ENCODE measurements at regions not wholly inside any gene's neighbourhood (a gene's known extent, or its start where the extent isn't known, plus 50 kb on each side); places are given as distances from the start of the nearest gene placed in this dataset.

DNA sequence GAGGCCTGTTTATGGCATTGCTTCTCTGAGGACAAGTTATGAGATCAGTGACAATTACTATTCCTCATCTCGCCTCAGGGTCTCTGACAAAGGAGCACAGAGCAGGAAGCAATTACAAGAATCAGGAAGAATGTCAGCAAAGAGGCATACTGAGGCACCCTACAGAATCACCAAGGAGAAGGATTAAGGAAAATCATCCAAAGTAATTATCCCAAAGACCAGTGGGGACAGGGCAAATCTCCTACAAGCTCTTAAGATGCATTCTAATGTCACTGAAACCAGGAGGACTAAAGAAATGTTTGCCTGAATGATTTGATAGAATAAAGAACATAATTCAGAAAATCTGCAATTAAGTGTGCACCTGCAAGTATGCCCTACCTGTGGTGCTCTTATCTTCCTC lies 206.2 kb downstream of the RCHY1 start:
- TF ChIP-seq, protein P1, sequence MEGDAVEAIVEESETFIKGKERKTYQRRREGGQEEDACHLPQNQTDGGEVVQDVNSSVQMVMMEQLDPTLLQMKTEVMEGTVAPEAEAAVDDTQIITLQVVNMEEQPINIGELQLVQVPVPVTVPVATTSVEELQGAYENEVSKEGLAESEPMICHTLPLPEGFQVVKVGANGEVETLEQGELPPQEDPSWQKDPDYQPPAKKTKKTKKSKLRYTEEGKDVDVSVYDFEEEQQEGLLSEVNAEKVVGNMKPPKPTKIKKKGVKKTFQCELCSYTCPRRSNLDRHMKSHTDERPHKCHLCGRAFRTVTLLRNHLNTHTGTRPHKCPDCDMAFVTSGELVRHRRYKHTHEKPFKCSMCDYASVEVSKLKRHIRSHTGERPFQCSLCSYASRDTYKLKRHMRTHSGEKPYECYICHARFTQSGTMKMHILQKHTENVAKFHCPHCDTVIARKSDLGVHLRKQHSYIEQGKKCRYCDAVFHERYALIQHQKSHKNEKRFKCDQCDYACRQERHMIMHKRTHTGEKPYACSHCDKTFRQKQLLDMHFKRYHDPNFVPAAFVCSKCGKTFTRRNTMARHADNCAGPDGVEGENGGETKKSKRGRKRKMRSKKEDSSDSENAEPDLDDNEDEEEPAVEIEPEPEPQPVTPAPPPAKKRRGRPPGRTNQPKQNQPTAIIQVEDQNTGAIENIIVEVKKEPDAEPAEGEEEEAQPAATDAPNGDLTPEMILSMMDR (IDR thresholded peaks at IDR 0.05) = no peak
- no peak for TF ChIP-seq POLR2A (IDR thresholded peaks at IDR 0.05)
- no peaks in the 10 kb centered on the region for H3K9me3 ChIP-seq (replicated peaks in 1 of 3)
- no peaks in the 10 kb centered on the region for H3K27me3 ChIP-seq
- WGBS, 4 donors = 59 to 82% (median 73%) methylated on average over 1 of the region's 1 CpG
- no peak overlapping the region for H3K27ac ChIP-seq
- intact Hi-C loops (cut with DNase I) = no loop called here
- H3K4me3 ChIP-seq = no peak overlapping the region
- no peaks in the 10 kb centered on the region for H3K4me1 ChIP-seq (replicated peaks in 1 of 2)
- H3K36me3 ChIP-seq (replicated peaks in 1 of 2) = no peaks in the 10 kb centered on the region
- DNase-seq = no peak

DNA sequence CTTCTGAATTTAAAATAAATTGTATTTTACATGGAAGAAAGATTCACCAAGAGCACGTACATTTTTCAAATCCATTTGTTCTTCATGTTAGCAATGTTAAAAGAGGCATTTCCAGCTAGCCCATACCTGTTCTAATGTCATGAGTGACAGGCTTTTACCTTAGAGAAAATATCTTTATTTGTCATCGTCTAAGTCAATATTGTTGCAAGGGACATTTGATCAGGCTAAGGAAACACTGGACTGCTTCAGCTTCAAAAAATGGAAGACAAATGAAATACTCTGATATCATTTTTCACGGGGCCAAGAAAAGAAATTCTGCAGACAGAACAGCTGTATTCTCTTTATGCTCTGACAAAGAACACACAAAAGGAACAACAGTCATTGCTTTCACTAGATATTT lies 207.7 kb downstream of the RCHY1 start:
- H3K36me3 ChIP-seq (replicated peaks in 1 of 2) = no peaks in the 10 kb centered on the region
- no peaks in the 10 kb centered on the region for H3K9me3 ChIP-seq (replicated peaks in 1 of 3)
- no peaks in the 10 kb centered on the region for H3K27me3 ChIP-seq
- intact Hi-C loops (cut with DNase I) = no loop called here
- WGBS, 4 donors = 64 to 77% (median 66%) methylated on average over 3 of the region's 3 CpGs
- no peak overlapping the region for H3K4me3 ChIP-seq
- DNase-seq = no peak
- no peak overlapping the region for H3K27ac ChIP-seq
- no peaks in the 10 kb centered on the region for H3K4me1 ChIP-seq (replicated peaks in 1 of 2)
- no peak for TF ChIP-seq POLR2A (IDR thresholded peaks at IDR 0.05)
- TF ChIP-seq, protein P1 (IDR thresholded peaks at IDR 0.05) = no peak

DNA sequence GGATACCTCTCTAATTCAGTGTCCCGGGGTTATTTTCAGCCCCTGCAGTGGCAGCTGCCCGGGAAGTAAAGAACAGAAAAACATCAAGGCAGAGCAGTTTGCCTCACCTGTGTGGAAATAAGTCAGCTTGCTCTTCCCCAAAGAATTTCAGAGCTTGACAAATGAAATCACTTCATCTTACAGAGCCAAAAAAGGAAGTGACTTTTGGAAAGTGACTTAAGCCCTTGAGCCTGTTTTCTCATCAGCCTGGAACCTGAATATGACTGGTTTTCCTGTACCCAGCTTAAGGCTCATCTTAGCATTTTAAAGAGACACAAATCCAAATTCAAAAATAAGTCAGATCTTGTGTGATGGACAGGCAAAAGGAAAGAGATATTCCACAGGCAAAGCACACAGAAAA lies 211.6 kb downstream of the RCHY1 start:
- no peaks in the 10 kb centered on the region for H3K27me3 ChIP-seq
- no peaks in the 10 kb centered on the region for H3K36me3 ChIP-seq (replicated peaks in 1 of 2)
- TF ChIP-seq POLR2A (IDR thresholded peaks at IDR 0.05) = no peak
- TF ChIP-seq, protein P1 (IDR thresholded peaks at IDR 0.05) = no peak
- H3K9me3 ChIP-seq (replicated peaks in 1 of 3) = no peaks in the 10 kb centered on the region
- no peaks in the 10 kb centered on the region for H3K4me1 ChIP-seq (replicated peaks in 1 of 2)
- H3K4me3 ChIP-seq = no peak overlapping the region
- WGBS, 4 donors = 71 to 80% (median 73%) methylated on average over 2 of the region's 2 CpGs
- H3K27ac ChIP-seq = no peak overlapping the region
- intact Hi-C loops (cut with DNase I) = no loop called here
- DNase-seq = no peak

DNA sequence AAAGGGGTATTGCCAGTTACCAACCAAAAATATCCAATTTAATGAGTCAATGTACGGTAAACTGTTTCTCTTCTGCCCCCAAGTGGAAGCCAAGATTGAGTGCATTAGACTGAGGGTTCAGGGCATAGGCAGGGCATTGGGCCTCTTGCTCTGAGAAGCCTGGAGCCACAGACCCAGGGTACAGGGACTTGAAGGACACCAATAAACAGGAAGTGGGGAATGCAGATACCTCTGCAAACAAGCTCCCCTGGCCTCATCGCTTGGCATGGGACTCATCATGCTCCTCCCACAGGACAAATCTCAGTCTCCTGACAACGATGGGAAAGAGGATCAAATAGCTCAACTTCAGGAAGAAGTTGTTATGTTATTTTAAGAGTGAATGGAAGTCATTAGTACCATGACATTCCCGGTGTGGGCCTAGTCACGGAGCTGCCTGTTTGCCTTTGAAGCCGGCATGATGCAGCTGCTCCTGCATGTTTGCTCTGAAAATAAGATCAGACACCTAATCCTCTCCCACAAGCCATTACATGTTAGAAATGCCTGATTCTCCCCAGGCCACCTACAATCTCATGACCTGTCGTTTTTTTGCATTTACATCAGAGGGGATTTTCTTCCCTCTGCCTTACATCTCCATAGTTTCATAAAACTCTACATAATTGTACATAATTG lies 224.2 kb downstream of the RCHY1 start:
- H3K36me3 ChIP-seq (replicated peaks in 1 of 2) = no peaks in the 10 kb centered on the region
- TF ChIP-seq, protein P1 (IDR thresholded peaks at IDR 0.05) = peak in 2 of 6 experiments; percentile 16 to 19
- TF ChIP-seq POLR2A (IDR thresholded peaks at IDR 0.05) = no peak
- H3K4me3 ChIP-seq = no peak overlapping the region
- H3K27ac ChIP-seq = no peak overlapping the region
- H3K27me3 ChIP-seq = no peaks in the 10 kb centered on the region
- no peaks in the 10 kb centered on the region for H3K9me3 ChIP-seq (replicated peaks in 1 of 3)
- 54 to 65% (median 55%) methylated on average over 7 of the region's 7 CpGs for WGBS, 4 donors
- no peak for DNase-seq
- no peaks in the 10 kb centered on the region for H3K4me1 ChIP-seq (replicated peaks in 1 of 2)
- intact Hi-C loops (cut with DNase I) = no loop called here

Measured in adrenal gland (tissue), 9 donors.